T-helper 2 cell treated with Interferon-gamma antibody and Interleukin-4, amounts not matched to agents 100 ng/mL and 5 ng/mL, for 36 hours (primary cell): ENCODE measurements at regions not wholly inside any gene's neighbourhood (a gene's known extent, or its start where the extent isn't known, plus 50 kb on each side); places are given as distances from the start of the nearest gene placed in this dataset.
"Not testable (repeated sequence)": the region's sequence is repeated elsewhere in the genome, so short reads cannot be mapped to it uniquely, and the experiment has no call there.

Source experiments
- intact Hi-C: fragments of 100-400 bp; cut with micrococcal nuclease; formaldehyde crosslinking; loops from one replicate; pipeline ENCODE4 v1.15.1; 2023

DNA sequence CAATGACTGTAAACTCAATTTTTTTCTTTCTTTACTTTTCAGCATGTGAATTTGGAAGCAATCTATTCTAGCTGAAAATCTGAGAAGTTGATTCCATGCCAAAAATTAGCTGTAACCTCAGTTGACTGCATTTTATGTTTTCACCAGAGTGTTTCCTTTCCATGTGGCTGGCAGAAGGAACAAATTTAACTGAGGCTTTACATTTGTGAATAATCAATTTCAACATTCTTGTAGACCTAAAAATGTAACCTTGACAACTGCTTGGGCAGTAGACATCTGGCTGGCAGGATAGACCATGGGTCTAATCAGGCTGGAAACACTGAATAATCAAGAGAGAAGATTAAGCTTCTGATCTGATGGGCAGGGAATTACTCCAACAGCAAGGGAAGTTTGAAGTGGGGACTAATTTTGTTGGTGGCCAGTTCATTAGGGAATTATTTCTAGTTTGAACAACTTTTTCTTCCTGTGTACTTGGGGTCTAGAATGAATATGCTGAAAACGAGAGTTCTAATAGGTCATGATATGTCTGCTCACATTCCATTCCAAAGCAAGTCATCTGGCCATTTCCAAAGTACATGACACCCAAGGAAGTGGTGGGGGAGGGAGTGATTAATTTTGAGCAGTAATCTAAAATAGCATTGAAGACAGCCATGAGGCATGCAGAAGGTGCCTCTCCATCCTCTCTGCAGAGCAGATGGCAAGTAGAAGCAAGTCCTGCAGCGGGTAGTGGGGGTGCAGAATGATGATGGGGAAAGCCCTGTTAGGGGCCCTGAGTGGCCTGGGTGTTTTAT lies 68.2 kb downstream of the ATP23 start:
- intact Hi-C loops: no loop called here

DNA sequence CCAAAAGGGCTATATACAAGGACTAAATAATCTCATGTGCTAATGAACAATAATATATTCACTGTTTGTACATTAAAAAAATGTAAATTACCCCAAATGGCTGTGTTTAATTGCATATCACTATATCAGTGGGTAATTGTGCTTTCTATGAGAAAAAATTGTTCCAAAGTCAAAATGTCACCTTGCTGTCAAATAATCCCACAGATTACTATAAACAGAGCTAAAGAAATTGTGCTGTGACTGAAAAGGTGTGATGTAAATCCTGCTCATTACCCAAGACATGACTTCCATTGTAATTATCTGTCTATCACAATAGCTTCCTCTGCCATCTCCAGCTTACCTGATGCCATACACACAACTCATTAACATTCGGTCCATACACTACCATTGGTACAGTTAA lies 70.3 kb downstream of the ATP23 start:
- intact Hi-C loops: no loop called here

DNA sequence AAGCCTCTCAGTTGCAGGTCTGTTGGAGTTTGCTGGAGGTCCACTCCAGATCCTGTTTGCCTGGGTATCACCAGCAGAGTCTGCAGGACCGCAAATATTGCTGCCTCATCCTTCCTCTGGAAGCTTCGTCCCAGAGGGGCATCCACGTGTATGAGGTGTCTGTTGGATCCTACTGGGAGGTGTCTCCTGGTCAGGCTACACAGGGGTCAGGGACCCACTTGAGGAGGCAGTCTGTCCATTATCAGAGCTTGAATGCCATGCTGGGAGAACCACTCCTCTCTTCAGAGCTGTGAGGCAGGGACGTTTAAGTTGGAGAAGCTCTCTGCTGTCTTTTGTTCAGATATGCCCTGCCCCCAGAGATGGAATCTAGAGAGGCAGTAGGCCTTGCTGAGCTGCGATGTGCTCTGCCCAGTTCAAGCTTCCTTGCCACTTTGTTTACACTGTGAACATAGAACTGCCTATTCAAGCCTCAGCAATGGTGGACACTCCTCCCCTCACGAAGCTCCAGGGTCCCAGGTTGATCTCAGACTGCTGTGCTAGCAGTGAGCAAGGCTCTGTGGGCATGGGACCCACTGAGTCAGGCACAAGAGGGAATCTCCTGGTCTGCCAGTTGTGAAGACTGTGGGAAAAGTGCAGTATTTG lies 81.1 kb downstream of the ATP23 start:
- intact Hi-C loops: not testable (repeated sequence)

DNA sequence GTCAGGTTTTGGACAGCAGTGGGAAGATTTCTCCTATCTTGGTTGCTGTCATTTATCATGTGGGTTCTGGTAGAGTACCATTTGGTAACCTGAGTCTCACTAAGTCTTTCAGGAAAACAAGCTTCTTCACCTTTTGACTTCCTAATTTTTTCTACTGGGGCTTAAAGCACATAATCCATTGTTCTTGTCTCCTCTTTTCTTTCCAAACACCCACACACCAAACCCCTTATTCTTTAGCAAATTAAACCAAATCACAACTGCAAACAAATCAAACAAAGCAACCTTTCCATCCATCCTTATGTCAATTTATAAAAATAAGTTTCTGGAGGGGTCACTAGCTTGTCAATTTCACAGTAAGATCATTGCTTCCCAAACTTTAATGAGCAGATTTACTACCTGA lies 84.1 kb downstream of the ATP23 start:
- intact Hi-C loops: no loop called here

DNA sequence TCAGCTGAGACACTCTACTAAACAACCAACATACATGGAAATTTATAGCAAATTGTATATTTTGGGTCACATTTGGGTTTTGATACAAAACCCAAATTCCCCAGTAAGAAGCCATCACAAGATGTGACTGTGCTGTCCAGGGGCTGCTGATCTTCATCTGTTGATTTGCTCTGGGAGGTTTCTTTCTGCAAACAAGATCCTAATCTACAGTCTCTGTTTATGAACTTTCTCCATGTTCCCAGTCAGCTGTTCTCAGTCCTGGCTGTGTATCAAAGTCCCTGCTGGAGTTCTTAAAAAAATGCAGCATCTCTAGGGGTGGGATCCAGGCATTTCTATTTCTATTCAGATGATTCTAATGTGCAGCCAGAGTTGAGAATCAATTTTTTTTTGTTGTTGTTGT lies 85.1 kb downstream of the ATP23 start:
- intact Hi-C loops: no loop called here

DNA sequence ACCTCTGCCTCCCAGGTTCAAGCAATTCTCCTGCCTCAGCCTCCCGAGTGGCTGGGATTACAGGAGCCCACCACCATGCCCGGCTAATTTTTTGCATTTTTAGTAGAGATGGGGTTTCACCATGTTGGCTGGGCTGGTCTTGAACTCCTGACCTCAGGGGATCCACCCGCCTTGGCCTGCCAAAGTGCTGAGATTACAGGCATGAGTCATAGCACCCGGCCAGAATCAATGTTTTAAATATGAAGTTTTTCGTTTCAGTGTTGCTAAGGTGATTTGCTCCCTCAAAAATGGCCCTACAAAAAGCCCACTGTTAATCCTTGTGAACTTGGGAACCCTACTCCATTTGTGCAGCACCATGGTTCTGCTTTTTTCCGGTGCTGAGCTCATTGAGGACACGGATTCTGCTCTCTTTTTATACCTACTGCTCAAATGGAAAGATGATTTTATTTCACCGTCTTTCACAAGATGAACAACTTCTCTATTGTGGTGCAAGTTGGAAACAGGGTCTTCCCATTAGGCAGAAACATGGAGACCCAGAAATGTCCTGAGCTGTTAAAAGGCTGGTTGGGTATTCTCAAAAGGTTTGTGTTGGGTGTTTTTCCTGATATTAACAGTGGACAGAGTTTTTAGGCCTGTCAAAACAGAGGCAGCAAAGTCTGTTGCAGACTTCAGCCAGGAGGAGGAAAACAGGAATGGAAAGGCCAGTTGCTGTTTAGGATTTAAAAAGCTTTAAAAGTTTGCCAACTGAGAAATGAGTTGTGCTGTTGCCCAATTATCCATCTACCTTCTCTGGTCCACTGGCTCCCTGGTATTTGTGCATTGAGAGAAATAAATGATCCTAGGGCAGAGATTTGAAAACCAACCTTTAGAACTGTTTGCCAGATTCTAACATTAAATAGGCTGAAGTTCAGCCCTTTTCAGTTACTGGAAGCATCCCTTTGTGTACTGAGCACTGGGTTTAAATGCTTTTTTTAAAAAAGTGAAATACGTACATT lies 85.8 kb downstream of the ATP23 start:
- intact Hi-C loops: no loop called here

DNA sequence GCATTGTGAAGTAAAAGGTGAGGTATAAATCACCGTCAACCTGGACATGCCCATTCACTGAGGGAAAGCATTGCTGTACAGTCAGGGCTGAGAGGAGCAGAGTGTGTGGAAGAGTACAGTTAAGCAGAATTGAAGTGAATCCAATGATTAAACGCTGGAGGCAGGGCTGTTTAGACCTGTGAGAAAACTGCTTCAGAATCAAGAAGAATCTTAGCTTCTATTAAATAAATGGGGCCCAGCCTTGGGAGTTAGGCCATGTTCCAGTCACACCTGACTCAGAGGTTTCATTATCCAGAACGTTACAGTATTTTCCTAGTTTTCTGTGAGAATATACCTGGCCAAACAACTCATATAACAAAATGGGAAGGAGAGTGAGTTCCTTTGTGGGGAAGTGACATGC lies 86.9 kb downstream of the ATP23 start:
- intact Hi-C loops: no loop called here

DNA sequence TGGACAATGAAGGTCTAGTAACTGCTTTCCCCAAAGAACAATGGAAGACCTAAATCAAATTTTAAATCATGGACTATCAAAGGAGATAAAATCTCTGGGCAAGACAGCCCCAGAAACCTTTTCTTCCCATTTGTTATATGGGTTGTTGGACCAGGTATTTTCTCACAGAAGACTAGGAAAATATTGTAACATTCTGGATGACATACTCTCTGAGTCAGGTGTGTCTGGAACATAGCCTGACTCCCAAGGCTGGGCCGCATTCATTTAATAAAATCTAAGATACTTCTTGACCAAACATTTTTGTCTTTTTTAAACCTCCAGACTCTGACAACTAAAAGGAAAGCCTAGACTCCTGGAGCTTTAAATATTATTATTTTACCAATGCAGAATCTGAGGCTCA lies 87.9 kb downstream of the ATP23 start:
- intact Hi-C loops: no loop called here

DNA sequence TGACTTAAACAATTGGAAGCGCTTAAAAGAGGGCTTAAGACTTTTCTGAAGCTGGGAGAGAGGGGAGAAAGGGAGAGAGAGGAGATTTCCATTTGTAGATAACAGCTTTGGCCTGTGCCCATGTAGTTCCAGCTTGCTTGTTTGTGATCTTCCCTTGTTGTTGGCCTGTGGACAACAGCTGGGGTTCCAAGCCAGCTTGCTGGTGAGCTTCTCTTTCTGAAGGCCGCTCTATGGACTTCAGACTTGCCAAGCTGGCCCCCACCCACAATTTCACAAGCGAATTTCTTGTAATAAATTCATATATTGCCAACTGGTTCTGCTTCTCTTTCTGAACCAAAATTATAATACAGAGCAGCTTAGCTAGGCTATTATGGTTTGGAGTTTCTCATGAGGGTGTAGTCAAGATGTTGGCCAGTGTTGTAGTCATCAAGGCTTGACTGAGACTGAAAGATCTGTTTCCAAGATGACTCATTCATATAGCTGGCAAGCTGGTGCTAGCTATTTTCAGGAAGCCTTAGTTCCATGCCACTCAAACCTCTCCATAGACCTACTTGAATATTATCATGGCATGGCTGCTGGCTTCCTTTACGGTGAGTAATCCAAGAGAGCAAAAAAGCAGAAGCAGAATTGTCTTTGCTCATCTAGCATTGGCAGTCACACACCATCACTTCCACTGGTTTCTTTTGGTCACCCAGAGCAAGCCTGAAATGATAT lies 89.4 kb downstream of the ATP23 start:
- intact Hi-C loops: no loop called here

DNA sequence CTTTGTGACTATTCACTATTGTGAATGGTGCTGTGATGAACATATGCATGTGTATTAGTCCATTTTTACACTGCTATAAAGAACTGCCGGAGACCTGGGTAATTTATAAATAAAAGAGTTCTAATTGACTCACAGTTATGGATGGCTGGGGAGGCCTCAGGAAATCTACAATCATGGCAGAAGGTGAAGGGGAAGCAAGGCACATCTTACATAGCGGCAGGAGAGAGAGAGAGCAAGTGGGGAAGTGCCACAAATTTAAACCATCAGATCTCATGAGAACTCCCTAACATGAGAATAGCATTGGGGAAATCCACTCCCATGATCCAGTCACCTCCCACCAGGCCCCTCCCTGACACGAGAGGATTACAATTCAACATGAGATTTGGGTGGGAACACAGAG lies 90.8 kb downstream of the ATP23 start:
- intact Hi-C loops: no loop called here

DNA sequence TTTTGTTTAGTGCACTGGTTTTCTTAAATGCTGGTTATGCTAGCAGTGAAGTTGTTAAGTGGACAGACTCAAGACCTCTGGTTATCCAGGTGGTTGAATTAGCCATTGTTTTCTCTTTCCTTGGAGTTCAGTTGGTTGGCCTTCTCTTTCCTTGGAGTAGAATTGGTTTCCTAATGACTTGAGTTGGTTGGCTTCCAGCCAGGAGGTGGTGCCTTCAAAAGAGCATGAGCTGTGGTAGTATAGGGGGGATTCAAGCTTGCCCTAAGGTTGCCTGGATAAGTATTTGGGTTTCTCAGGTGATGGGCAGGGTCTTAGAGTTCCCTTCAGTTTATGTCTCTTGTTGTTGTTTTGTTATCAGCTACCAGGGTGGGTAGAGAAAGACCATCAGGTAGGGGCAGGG lies 92.5 kb downstream of the ATP23 start:
- intact Hi-C loops: no loop called here

DNA sequence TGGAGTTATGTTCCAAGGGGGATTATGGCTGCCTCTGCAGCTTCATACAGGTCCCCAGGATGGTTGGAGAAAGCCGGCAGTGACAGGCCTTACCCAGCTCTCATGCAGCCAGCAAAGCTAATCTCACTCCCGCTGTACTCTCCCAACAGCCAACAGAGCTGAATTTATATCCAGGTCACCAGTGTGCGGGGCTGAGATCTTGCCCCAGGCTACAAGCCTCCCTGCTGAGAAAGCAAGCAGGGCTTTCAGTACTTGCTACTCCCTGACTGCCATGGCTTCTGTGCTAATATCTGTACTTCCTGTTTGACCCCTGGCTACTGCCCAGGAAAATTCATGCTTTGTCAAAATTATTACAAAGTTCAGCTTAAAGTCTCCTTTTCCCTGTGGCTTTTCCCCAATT lies 92.9 kb downstream of the ATP23 start:
- intact Hi-C loops: no loop called here

DNA sequence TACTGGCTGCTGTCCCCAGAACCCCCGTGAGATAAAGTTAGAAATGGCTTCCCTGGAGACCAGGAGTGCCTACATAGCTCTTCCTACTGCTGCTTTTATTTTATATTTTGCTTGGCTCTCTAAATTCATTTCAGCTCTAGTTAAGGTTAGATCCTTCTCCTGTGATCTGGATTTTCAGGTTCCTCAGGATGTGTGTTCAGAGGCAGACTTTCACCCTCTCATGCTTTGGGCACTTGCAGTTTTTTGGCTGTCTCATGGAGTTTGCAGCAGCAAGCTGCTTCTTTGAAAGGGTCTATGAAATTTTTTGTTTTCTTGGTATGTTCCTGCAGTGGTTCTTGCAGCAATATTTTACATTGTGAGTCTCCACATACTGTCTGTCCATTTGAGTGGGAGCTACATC lies 93.3 kb downstream of the ATP23 start:
- intact Hi-C loops: no loop called here

DNA sequence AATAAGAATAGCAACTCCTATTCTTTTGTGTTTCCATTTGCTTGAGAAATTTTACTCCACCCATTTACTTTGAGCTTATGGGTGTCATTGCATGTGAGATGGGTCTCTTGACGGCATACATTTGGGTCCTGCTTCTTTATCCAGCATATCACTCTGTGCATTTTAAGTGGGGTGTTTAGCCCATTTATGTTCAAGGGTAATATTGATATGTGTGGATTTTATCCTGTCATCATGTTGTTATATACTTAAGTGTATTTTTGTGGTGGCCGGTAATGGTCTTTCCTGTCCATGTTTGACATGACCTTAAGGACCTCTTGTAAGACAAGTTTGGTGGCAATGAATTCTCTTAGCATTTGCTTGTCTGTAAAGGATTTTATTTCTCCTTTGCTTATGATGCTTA lies 100.1 kb downstream of the ATP23 start:
- intact Hi-C loops: no loop called here

DNA sequence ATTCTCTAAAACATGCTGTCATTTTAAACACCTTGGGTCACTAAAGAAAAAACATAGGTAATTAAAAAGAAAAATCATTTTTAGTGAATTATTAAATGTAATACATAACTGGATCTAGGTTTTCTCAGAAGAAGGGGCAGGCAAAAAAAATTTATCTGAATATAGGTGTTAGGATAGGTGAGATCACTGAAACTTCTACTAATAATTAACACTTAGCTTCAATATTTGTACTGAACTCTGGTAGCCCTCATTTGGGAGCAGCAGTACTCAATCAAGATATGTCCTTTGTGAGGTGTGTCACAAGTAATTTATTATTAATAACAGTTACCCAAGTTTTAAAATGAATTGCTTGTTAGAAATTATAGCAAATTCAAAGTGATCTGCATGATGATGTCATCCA lies 103.6 kb downstream of the ATP23 start:
- intact Hi-C loops: no loop called here

DNA sequence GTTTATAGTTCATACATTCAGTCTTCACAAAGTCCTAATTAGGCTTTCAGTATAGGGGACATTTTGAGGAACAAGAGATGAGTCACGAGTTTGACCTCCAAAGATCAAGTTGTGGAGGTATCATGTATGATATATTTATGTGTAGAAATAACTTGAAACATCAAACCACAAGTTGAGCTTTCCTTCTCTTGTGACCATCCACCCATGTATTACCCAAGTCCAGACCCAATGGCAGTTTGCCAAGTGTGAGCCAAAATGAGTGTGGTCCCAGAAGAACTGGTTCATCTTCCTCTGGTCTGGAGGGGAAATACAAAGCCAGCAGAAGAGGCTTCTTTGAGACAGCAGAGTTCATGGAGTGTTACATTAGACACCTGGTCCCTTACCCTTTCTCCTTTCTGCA lies 104.9 kb downstream of the ATP23 start:
- intact Hi-C loops: no loop called here

DNA sequence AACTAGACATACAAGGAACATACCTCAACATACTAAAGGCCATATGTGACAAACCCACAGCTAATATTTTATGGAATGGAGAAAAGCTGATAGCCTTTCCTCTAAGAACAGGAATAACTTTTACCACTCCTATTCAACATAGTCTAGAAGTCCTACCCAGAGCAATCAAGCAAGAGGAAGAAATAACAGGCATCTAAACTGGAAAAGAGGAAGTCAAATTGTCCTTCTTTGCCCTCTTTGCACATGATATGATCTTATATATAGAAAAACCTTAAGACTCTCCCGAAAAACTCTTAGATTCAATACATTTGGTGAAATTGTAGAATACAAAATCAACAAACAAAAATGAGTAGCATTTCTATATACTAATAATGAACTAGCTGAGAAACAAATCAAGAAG lies 110.0 kb downstream of the ATP23 start:
- intact Hi-C loops: no loop called here

DNA sequence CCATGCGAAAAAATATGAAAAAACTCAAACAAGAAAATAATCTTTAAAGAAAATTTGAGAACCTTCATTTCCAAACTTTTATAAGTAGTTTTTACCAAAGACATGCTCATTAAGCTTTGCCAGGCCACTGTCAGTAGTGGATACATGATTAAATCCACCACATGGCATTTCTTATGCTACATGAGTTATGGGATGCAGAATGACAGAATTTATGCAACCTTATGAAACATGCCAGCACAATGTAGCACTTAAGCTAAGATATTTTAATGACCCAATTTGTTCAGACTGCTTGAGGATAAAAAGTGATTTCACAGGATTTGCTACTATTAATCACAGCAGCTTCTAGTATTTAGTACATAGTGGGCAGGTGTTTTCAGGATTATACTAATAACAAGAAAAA lies 123.3 kb downstream of the ATP23 start:
- intact Hi-C loops: no loop called here

DNA sequence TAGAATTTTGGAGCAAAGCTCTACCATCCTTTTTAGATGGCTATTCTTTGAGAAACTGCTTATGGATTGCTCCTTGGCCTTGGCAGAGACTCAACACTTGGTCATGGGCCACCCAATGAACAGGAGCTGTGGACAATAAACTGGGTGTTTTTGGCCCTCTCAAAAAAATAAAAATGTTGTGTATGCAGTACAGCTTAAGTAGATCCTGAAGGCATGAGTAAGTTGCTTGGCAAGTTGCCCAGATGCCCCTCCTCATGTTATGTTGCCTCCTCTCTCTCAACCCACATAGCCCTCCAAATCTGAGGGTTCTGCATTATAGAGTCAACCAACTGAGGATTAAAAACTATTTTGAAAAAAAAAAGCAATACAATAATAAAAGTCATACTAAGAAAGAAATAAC lies 124.9 kb downstream of the ATP23 start:
- intact Hi-C loops: no loop called here

DNA sequence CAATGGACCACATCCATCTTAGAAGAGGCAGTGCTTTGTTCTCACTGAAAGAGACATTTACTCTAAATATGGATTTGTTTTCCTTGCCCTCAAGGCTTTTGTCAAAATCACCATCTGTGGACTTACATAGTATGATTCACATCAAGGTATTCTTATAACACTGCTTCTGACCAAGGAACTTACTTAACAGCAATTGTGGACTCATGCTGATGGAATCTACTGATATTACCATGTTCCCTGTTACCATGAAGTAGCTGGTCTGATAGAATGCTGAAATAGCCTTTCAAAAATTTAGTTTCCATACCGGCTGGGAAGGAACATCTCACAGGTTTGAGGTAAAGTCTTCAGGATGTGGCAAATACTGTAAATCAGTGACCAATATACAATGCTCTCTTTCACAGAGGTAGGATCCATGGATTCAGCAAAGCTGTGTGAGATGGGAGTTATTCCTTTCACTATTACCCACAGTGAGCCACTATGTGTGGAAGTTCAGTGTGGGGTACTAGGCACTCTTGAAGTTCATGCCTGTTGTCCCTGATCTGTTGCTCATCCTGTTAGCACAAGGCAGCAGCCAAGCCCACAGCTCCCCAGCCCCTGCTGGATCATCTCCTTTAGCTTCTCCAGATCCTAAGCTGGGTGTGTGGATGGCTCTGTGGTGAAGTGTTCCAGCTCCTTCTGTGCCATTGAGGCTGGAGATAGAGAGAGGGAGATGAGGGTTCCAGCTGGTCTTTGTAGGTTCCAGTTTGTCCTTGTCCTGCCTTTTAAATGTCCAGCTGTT lies 126.4 kb downstream of the ATP23 start:
- intact Hi-C loops: no loop called here

DNA sequence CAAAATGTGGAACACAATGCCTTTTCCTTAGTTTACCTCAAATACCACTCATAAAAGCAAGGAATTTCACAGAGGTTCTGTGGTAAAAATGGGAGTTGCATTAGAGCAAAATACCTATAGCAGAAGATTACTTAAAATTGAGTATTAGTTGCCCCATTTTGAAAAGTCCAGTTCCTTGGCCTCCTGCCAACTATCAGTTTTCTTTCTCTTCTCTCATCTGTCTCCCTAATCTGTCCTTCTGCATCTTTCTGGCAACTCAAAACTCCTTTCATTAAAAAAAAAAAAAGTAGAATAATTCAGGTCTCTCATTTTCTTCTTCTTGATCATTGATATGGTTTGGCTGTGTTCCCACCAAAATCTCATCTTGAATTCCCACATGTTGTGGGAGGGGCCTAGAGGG lies 127.3 kb downstream of the ATP23 start:
- intact Hi-C loops: no loop called here
